GM23248 (cell line): ENCODE measurements at regions not wholly inside any gene's neighbourhood (a gene's known extent, or its start where the extent isn't known, plus 50 kb on each side); places are given as distances from the start of the nearest gene placed in this dataset.

Experiments used
- DNase-seq: peaks from one replicate; pipeline ENCODE4 v3.0.0-alpha.2; 2015
- H2AFZ ChIP-seq: fragments of 200-600 bp; sonication (generic); 2 replicates; pipeline ENCODE4 v1.6.1; 2016; ENCODE audit warnings: antibody characterized with exemption
- H3F3A ChIP-seq: fragments of 200-600 bp; sonication (generic); 2 replicates; pipeline ENCODE4 v1.6.1; 2016; ENCODE audit warnings: mild to moderate bottlenecking, antibody characterized with exemption, mixed run types; ENCODE audit not compliant: insufficient read depth
- H3K27ac ChIP-seq: fragments of 200-600 bp; sonication (generic); 2 replicates; pipeline ENCODE4 v1.5.1; 2016; ENCODE audit warnings: mild to moderate bottlenecking
- H3K27me3 ChIP-seq: fragments of 200-600 bp; sonication (generic); replicated peaks from 2 replicates; pipeline ENCODE4 v1.6.1; 2016; ENCODE audit warnings: mild to moderate bottlenecking; ENCODE audit not compliant: insufficient read depth
- H3K36me3 ChIP-seq: fragments of 200-600 bp; sonication (generic); 2 replicates; pipeline ENCODE4 v1.6.1; 2016; ENCODE audit warnings: low read depth, mild to moderate bottlenecking
- H3K4me1 ChIP-seq: fragments of 200-600 bp; sonication (generic); 2 replicates; pipeline ENCODE4 v1.6.1; 2016; ENCODE audit warnings: mild to moderate bottlenecking; ENCODE audit not compliant: insufficient read depth
- H3K4me2 ChIP-seq: fragments of 200-600 bp; sonication (generic); one replicate; pipeline ENCODE4 v1.6.1; 2016; ENCODE audit warnings: mild to moderate bottlenecking; ENCODE audit not compliant: unreplicated experiment
- H3K4me3 ChIP-seq: fragments of 200-600 bp; sonication (generic); 2 replicates; pipeline ENCODE4 v1.5.1; 2016; ENCODE audit warnings: mild to moderate bottlenecking
- H3K79me2 ChIP-seq: fragments of 200-600 bp; sonication (generic); 2 replicates; pipeline ENCODE4 v1.6.1; 2016; ENCODE audit warnings: mild to moderate bottlenecking; ENCODE audit not compliant: insufficient read depth
- H3K9ac ChIP-seq: fragments of 200-600 bp; sonication (generic); 2 replicates; pipeline ENCODE4 v1.6.1; 2016; ENCODE audit warnings: mild to moderate bottlenecking
- H3K9me2 ChIP-seq: fragments of 200-600 bp; sonication (generic); 2 replicates; pipeline ENCODE4 v1.6.1; 2016; ENCODE audit warnings: mixed run types, mild to moderate bottlenecking, moderate library complexity; ENCODE audit not compliant: insufficient read depth
- H3K9me3 ChIP-seq: fragments of 200-600 bp; sonication (generic); one replicate; pipeline ENCODE4 v1.6.1; 2017; ENCODE audit warnings: low read depth
- H4K20me1 ChIP-seq: fragments of 200-600 bp; sonication (generic); 2 replicates; pipeline ENCODE4 v1.6.0; 2016; ENCODE audit not compliant: insufficient read depth
- EZH2 ChIP-seq: fragments of 200-600 bp; sonication (generic); IDR thresholded peaks from 2 replicates; pipeline ENCODE4 v1.6.1; 2018; ENCODE audit warnings: antibody characterized with exemption, mild to moderate bottlenecking; ENCODE audit not compliant: insufficient read depth, poor library complexity, severe bottlenecking
- EZH2phosphoT487 ChIP-seq: fragments of 200-600 bp; sonication (generic); IDR thresholded peaks from 2 replicates; pipeline ENCODE4 v1.6.1; 2018; ENCODE audit warnings: antibody characterized with exemption, moderate library complexity, mild to moderate bottlenecking, low read depth; ENCODE audit not compliant: insufficient read depth
- WGBS, 2 experiments: methylation state at CpG; one replicate each; pipeline ENCODE4 v1.1.6; 2015 to 2017; ENCODE audit warnings: low lambda C conversion rate in 2 of 2, low coverage in 1 of 2; ENCODE audit errors: missing lambda C conversion rate in 2 of 2; 5-methylcytosine and 5-hydroxymethylcytosine counted together
- in situ Hi-C: fragments of 300-500 bp; cut with MboI; formaldehyde crosslinking; loops from 2 replicates; pipeline ENCODE4 v1.15.0; 2020

- no peak overlapping the region for H3K4me2 ChIP-seq
- DNase-seq: no peak
- in situ Hi-C loops: no loop called here
- no peaks in the 10 kb centered on the region for H3F3A ChIP-seq
- H3K27ac ChIP-seq: no peak overlapping the region
- H3K4me1 ChIP-seq: no peaks in the 10 kb centered on the region
- no peaks in the 10 kb centered on the region for H3K27me3 ChIP-seq
- no peaks in the 10 kb centered on the region for H4K20me1 ChIP-seq
- no peak overlapping the region for H3K4me3 ChIP-seq
- TF ChIP-seq EZH2: no peak
- H3K79me2 ChIP-seq: no peaks in the 10 kb centered on the region
- no peaks in the 10 kb centered on the region for H3K9me3 ChIP-seq
- H3K9me2 ChIP-seq: no peaks in the 10 kb centered on the region
- no peak overlapping the region for H3K9ac ChIP-seq
- no peak overlapping the region for H2AFZ ChIP-seq
- H3K36me3 ChIP-seq: no peaks in the 10 kb centered on the region
- 32 to 37% methylated on average over 3 of the region's 3 CpGs for WGBS, 2 experiments
Measured at GRCh38 chr5:4762316-4762715, 377.8 kb upstream of the ADAMTS16 start.

GRCh38 chr5:4765411-4765810 lies 374.7 kb upstream of the ADAMTS16 start:
- H3K36me3 ChIP-seq: no peaks in the 10 kb centered on the region
- no peaks in the 10 kb centered on the region for H3K79me2 ChIP-seq
- no peaks in the 10 kb centered on the region for H3K27me3 ChIP-seq
- H3K9ac ChIP-seq: no peak overlapping the region
- no peak overlapping the region for H3K27ac ChIP-seq
- WGBS, 2 experiments: 31 to 34% methylated on average over 2 of the region's 2 CpGs
- H3K4me2 ChIP-seq: no peak overlapping the region
- in situ Hi-C loops: no loop called here
- no peaks in the 10 kb centered on the region for H3K9me3 ChIP-seq
- TF ChIP-seq EZH2phosphoT487: no peak
- no peak for TF ChIP-seq EZH2
- H3F3A ChIP-seq: no peaks in the 10 kb centered on the region
- no peaks in the 10 kb centered on the region for H4K20me1 ChIP-seq
- no peak overlapping the region for H2AFZ ChIP-seq
- DNase-seq: no peak
- H3K9me2 ChIP-seq: no peaks in the 10 kb centered on the region
- no peak overlapping the region for H3K4me3 ChIP-seq
- H3K4me1 ChIP-seq: no peaks in the 10 kb centered on the region

- no peaks in the 10 kb centered on the region for H3K79me2 ChIP-seq
- H3K9me3 ChIP-seq: no peaks in the 10 kb centered on the region
- no peak overlapping the region for H2AFZ ChIP-seq
- H3K27ac ChIP-seq: no peak overlapping the region
- no peak for TF ChIP-seq EZH2
- no peak for TF ChIP-seq EZH2phosphoT487
- H3F3A ChIP-seq: no peaks in the 10 kb centered on the region
- no peaks in the 10 kb centered on the region for H3K9me2 ChIP-seq
- no peak overlapping the region for H3K4me3 ChIP-seq
- H3K36me3 ChIP-seq: no peaks in the 10 kb centered on the region
- H4K20me1 ChIP-seq: no peaks in the 10 kb centered on the region
- no peaks in the 10 kb centered on the region for H3K27me3 ChIP-seq
- WGBS, 2 experiments: 40 to 48% methylated on average over 1 of the region's 1 CpG
- H3K9ac ChIP-seq: no peak overlapping the region
- H3K4me1 ChIP-seq: no peaks in the 10 kb centered on the region
- H3K4me2 ChIP-seq: no peak overlapping the region
- peak; percentile 0 for DNase-seq
- in situ Hi-C loops: no loop called here
Measured at GRCh38 chr5:4766101-4766500, 374.0 kb upstream of the ADAMTS16 start.

GRCh38 chr5:4772591-4772990 lies 367.5 kb upstream of the ADAMTS16 start:
- Histone ChIP-seq H4K20me1 (no peaks in the 10 kb centered on the region), H3K4me2 (no peak overlapping the region), H2AFZ (no peak overlapping the region), H3K9me3 (no peaks in the 10 kb centered on the region), H3K9ac (no peak overlapping the region), H3K4me1 (no peaks in the 10 kb centered on the region), H3K27ac (no peak overlapping the region), H3F3A (no peaks in the 10 kb centered on the region), H3K36me3 (no peaks in the 10 kb centered on the region), H3K4me3 (no peak overlapping the region), H3K79me2 (no peaks in the 10 kb centered on the region), H3K27me3 (no peaks in the 10 kb centered on the region), H3K9me2 (no peaks in the 10 kb centered on the region)
- no peak for DNase-seq
- no peak for TF ChIP-seq EZH2phosphoT487
- TF ChIP-seq EZH2: no peak
- in situ Hi-C loops: no loop called here
- WGBS, 2 experiments: 0% methylated on average over 1 of the region's 1 CpG

GRCh38 chr5:4773827-4774317 lies 366.3 kb upstream of the ADAMTS16 start:
- no peaks in the 10 kb centered on the region for H3K9me3 ChIP-seq
- TF ChIP-seq EZH2phosphoT487 (no peak), EZH2 (no peak)
- no peaks in the 10 kb centered on the region for H3K4me1 ChIP-seq
- no peaks in the 10 kb centered on the region for H3K36me3 ChIP-seq
- no peaks in the 10 kb centered on the region for H3K9me2 ChIP-seq
- 48 to 58% methylated on average over 1 of the region's 1 CpG for WGBS, 2 experiments
- no peak for DNase-seq
- no peak overlapping the region for H3K9ac ChIP-seq
- no peak overlapping the region for H3K27ac ChIP-seq
- H3K79me2 ChIP-seq: no peaks in the 10 kb centered on the region
- in situ Hi-C loops: no loop called here
- no peaks in the 10 kb centered on the region for H4K20me1 ChIP-seq
- H3K4me3 ChIP-seq: no peak overlapping the region
- H3F3A ChIP-seq: no peaks in the 10 kb centered on the region
- H3K27me3 ChIP-seq: no peaks in the 10 kb centered on the region
- H2AFZ ChIP-seq: no peak overlapping the region
- no peak overlapping the region for H3K4me2 ChIP-seq
